HepG2 (cell line): ENCODE measurements at regions not wholly inside any gene's neighbourhood (a gene's known extent, or its start where the extent isn't known, plus 50 kb on each side); places are given as distances from the start of the nearest gene placed in this dataset.

Experiments used
- JUNB ChIP-seq: sonication (generic); formaldehyde crosslinking; IDR thresholded peaks from 2 replicates; pipeline ENCODE4 v1.8.0; 2022; ENCODE audit warnings: missing genetic modification reagents, mild to moderate bottlenecking, borderline replicate concordance
- NFKBIZ ChIP-seq: IDR thresholded peaks from 2 replicates; pipeline ENCODE4 v1.6.1; 2018; ENCODE audit warnings: missing genetic modification reagents, missing compliant biosample characterization
- NR3C1 ChIP-seq: sonication (generic); formaldehyde crosslinking; IDR thresholded peaks from 2 replicates; pipeline ENCODE4 v1.4.0; 2020; ENCODE audit warnings: missing genetic modification reagents
- POLR2AphosphoS5 ChIP-seq: IDR thresholded peaks from 2 replicates; pipeline ENCODE4 v1.6.1; 2012; ENCODE audit warnings: low read depth, low read length
- SMARCC2 ChIP-seq: fragments of 450-650 bp; IDR thresholded peaks from 2 replicates; pipeline ENCODE4 v1.6.1; 2017; ENCODE audit warnings: antibody characterized with exemption, mild to moderate bottlenecking
- THRA ChIP-seq: sonication (generic); formaldehyde crosslinking; IDR thresholded peaks from 2 replicates; pipeline ENCODE4 v1.4.0; 2020; ENCODE audit warnings: missing genetic modification reagents, borderline replicate concordance
- ZEB1 ChIP-seq: IDR thresholded peaks from 2 replicates; pipeline ENCODE4 v1.6.1; 2012; ENCODE audit warnings: mild to moderate bottlenecking, low read depth, inconsistent platforms; ENCODE audit not compliant: insufficient replicate concordance
- TF ChIP-seq, protein P1 (sequence below): sonication (generic); formaldehyde crosslinking; IDR thresholded peaks from 2 replicates; pipeline ENCODE4 v1.4.0; 2020; ENCODE audit warnings: missing genetic modification reagents, mild to moderate bottlenecking, borderline replicate concordance
- TF ChIP-seq, protein P2 (sequence below): sonication (generic); formaldehyde crosslinking; IDR thresholded peaks from 2 replicates; pipeline ENCODE4 v1.8.0; 2022; ENCODE audit warnings: low read depth, missing genetic modification reagents
- TF ChIP-seq, protein P3 (sequence below): IDR thresholded peaks from 2 replicates; pipeline ENCODE4 v1.6.1; 2016
- TF ChIP-seq, protein P4 (sequence below): sonication (generic); formaldehyde crosslinking; IDR thresholded peaks from 2 replicates; pipeline ENCODE4 v1.4.0; 2020; ENCODE audit warnings: missing genetic modification reagents; ENCODE audit errors: not compliant biosample characterization
- TF ChIP-seq, protein P5 (sequence below): sonication (generic); formaldehyde crosslinking; IDR thresholded peaks from 2 replicates; pipeline ENCODE4 v1.4.0; 2020; ENCODE audit warnings: missing genetic modification reagents, mild to moderate bottlenecking, borderline replicate concordance

DNA sequence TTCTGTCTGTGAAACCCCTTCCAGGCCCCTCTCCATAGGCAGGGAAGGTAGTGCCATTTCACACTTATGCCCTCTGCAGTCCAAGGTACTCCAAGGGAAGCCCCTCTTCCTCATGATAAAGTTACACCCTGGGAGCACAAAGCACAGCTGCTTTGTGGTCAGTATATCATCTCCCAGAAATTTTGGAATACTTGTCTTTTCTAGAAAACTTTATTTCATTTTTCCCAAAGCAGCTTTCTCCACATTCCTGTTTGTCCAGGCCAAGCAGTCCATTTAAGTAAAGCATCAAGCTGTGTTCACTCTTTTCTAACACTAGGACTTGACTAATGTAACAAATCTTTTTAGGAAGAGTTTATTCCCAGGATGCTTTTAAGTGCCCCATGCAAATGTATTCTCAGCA, 371.8 kb upstream of the RGMB start:
- TF ChIP-seq NFKBIZ (CRISPR knock-in tag) (no peak), THRA (CRISPR knock-in tag) (no peak), SMARCC2 (no peak), POLR2AphosphoS5 (no peak), JUNB (CRISPR knock-in tag) (no peak), ZEB1 (no peak), NR3C1 (no peak)
- TF ChIP-seq, protein P1, sequence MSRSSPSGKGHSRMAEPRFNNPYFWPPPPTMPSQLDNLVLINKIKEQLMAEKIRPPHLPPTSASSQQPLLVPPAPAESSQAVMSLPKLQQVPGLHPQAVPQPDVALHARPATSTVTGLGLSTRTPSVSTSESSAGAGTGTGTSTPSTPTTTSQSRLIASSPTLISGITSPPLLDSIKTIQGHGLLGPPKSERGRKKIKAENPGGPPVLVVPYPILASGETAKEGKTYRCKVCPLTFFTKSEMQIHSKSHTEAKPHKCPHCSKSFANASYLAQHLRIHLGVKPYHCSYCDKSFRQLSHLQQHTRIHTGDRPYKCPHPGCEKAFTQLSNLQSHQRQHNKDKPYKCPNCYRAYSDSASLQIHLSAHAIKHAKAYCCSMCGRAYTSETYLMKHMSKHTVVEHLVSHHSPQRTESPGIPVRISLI (CRISPR knock-in tag): no peak
- TF ChIP-seq, protein P2, sequence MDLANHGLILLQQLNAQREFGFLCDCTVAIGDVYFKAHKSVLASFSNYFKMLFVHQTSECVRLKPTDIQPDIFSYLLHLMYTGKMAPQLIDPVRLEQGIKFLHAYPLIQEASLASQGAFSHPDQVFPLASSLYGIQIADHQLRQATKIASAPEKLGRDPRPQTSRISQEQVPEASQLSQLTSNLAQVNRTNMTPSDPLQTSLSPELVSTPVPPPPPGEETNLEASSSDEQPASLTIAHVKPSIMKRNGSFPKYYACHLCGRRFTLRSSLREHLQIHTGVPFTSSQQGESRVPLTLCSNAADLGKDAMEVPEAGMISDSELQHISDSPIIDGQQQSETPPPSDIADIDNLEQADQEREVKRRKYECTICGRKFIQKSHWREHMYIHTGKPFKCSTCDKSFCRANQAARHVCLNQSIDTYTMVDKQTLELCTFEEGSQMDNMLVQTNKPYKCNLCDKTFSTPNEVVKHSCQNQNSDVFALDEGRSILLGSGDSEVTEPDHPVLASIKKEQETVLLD (CRISPR knock-in tag): no peak
- TF ChIP-seq, protein P3, sequence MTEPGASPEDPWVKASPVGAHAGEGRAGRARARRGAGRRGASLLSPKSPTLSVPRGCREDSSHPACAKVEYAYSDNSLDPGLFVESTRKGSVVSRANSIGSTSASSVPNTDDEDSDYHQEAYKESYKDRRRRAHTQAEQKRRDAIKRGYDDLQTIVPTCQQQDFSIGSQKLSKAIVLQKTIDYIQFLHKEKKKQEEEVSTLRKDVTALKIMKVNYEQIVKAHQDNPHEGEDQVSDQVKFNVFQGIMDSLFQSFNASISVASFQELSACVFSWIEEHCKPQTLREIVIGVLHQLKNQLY: no peak
- TF ChIP-seq, protein P4, sequence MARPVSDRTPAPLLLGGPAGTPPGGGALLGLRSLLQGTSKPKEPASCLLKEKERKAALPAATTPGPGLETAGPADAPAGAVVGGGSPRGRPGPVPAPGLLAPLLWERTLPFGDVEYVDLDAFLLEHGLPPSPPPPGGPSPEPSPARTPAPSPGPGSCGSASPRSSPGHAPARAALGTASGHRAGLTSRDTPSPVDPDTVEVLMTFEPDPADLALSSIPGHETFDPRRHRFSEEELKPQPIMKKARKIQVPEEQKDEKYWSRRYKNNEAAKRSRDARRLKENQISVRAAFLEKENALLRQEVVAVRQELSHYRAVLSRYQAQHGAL (CRISPR knock-in tag): no peak
- TF ChIP-seq, protein P5, sequence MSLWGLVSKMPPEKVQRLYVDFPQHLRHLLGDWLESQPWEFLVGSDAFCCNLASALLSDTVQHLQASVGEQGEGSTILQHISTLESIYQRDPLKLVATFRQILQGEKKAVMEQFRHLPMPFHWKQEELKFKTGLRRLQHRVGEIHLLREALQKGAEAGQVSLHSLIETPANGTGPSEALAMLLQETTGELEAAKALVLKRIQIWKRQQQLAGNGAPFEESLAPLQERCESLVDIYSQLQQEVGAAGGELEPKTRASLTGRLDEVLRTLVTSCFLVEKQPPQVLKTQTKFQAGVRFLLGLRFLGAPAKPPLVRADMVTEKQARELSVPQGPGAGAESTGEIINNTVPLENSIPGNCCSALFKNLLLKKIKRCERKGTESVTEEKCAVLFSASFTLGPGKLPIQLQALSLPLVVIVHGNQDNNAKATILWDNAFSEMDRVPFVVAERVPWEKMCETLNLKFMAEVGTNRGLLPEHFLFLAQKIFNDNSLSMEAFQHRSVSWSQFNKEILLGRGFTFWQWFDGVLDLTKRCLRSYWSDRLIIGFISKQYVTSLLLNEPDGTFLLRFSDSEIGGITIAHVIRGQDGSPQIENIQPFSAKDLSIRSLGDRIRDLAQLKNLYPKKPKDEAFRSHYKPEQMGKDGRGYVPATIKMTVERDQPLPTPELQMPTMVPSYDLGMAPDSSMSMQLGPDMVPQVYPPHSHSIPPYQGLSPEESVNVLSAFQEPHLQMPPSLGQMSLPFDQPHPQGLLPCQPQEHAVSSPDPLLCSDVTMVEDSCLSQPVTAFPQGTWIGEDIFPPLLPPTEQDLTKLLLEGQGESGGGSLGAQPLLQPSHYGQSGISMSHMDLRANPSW (CRISPR knock-in tag): no peak
